Urothelium cell line (cell line): ENCODE measurements at regions not wholly inside any gene's neighbourhood (a gene's known extent, or its start where the extent isn't known, plus 50 kb on each side); places are given as distances from the start of the nearest gene placed in this dataset.
A peak's percentile ranks its signal among the peaks of the same experiment; 100 is the strongest.

ENCODE experiments used
- DNase-seq: peaks from one replicate; pipeline ENCODE4 v3.0.0; 2011; ENCODE audit warnings: low spot score, mixed read lengths
- FAIRE-seq: peaks from 2 replicates; lab custom pipeline; 2011; peaks lifted over from hg19 to GRCh38; lab: Jason Lieb, UNC

DNA sequence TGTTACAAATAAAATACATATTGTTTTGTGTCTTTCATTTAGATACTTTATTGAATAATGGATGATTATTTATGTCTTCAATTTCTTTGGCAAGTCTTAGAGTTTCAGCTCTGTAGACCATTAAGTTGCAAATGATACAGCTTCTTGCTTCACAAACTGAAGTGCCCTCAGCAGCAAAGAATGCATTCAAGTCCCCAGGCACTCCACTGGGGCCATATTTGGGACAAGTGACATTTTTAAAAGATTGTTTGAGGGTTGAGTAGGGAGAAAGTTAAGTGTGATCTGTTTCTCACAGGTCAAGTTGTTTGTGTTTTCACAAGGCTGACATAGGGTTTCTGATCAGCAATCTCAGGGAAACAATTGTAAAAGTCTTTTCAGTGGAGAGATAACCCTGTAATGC is 400.7 kb downstream of the PLA2G4A start:
- FAIRE-seq (no peak), DNase-seq (no peak)

DNA sequence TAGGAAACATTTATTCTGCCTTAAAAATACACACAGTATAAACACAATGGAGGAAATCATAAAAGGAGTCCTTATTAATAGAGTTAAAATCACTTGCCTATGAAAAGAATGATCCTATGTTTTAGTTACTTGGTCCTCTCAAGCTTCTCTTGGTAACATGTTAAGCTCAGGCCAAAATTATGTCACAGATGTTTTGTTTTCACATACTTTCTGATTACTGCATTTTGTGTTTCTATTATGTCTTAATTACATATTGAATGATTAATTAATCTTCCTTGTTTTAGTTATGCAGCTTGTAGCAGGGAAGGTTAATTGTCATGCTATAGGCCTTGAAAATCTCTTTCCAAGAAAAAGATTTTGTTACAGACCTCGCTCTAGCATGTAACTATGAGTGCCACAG is 406.0 kb downstream of the PLA2G4A start:
- FAIRE-seq (no peak), DNase-seq (no peak)

DNA sequence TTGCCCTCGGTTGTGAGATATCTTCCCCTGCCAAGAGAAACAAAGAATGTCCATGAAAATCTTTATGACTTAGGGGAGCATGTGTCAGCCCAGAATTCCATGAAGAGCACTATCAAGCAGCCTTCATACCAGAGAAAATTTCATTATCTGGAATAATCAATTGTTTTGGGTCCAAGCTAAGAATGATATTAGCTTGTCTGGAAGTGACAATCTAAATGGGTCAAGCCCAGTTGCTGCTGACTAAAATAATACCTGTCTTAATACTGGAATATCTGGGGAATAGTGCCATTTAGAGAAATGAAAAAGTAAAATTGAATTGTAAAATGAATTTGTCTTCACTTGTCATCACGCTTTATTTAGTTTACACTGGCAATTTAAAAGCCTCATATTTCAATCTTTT is 407.4 kb downstream of the PLA2G4A start:
- no peak for FAIRE-seq
- no peak for DNase-seq

DNA sequence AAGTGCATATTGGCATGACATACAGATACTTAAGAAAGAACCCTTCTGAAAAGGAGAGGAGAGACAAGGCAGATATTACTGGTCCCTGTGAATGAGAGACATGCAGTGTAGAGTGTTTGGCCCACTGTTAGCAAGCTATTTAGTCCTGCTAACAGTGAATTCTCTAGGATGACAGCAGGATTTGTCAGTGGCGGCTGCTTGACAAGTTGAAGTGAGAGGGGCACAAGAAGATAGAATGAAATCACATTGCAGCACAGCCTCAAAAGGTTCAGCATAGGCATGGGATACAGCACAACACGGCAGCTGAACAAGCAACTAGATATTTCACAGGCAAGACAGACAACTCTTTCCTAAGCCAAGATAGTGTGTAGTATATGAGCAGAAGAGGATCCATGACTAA is 407.9 kb downstream of the PLA2G4A start:
- FAIRE-seq = no peak

DNA sequence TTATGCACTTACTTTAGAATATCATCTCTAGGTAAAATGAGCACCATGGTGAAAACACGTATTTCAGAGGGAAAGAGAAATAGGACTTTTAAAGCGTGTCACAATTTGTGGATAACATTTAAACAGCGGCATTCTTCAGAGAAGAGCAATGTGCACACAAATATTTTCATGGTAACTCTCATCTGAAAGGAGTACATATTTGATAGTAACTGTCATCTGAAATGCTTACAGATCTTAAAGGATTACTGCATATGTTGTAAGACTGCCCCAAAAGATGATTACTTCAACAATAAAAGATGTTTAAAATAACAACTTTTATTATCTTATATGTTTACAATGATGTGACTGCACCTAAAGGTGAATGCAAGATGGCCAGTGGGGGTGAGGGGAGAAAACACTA is 408.8 kb downstream of the PLA2G4A start:
- DNase-seq (no peak), FAIRE-seq (no peak)

More for the DNA sequence above, 407.9 kb downstream of the PLA2G4A start:
- no peak for DNase-seq

DNA sequence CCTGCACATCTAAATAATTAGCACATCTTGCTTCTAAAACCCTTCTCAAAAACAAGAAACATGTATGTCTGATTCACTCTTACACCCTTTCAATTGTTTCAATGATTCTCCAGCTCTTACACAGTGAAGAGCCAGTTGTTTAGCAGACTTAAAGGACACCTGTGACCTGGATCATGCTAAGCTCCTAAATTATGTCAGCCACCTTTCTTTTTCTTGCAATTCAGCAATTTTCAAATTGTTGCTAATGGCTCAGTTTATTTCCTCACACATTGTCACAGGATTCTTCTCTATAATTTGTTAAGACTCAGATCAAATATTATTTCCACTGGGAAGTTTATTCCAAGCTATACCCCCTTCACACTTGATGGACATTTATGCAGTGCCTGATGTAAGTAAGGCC is 413.2 kb downstream of the PLA2G4A start:
- DNase-seq (no peak), FAIRE-seq (no peak)

DNA sequence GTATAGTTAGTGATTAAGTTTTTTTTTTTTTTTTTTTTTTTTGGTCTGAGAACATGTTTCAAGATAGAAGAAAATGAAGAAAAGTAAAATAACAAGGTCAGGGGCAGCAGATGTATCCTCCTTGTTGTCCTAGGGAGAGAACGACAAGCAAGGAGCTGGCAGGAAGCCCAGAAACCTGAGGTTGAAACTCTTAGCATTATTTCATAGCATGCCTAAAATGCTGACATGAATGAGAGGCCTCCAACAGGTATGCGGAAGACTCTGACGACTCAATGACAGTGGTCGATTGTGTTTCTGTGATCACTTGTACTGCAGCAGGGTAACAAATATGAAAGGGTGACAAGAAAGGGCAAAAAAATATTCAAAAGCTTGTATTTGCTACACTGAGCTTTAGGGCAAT is 415.9 kb downstream of the PLA2G4A start:
- DNase-seq (peak; percentile 60), FAIRE-seq (no peak)

DNA sequence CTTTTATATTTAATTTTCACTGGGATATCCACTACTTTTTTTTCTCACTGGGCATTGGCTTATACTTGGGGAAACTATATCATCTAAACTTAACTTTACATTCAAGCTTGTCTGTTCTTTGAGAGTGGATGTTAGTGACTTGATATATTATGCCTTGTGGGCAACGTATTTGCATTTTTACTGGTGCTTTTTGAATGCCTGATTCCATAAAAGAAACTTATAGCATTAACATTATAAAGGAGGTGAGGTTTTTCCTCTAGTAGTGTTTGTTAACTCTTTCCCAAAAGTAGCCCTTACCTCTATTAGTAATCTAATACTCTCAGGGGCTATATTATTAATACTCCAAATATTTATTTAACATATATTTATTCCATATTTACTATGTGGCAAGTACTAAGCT is 416.5 kb downstream of the PLA2G4A start:
- DNase-seq (no peak), FAIRE-seq (no peak)

DNA sequence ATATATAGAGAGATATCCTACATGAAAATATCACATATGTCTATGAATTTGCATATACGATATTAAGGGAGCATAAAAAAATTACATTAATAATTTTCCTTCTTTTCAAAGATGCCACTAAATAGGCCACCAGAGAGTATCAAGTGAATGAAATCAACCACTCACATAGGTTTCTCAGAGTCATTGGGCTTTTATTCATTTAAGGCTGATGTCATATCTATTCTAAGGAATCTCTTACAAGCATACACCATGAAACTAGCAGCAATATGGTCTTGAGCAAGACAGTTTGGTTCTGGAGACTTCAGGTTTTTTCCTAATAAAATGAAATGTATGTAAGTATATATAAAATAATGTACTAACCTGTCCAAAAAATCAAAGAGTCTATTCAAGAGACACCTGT is 420.4 kb downstream of the PLA2G4A start:
- DNase-seq (no peak), FAIRE-seq (no peak)

DNA sequence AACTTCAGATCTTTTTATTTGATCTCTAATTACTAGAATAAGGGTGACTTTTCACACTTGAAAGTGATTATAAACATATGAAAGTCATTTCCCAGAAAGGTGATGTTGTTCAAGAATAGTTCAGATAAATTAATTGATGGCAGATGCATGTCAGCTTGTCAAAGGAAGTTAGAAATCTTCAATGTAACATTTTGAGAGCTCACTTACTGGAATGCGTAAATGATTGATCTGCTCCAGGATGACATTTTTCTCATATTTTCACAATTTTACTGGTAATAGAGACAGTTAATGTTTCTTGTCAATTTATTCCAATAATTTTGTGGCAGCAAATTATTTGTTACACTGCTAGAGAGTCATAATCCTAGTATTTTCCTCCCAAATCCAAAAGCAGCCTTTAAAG is 424.2 kb downstream of the PLA2G4A start:
- FAIRE-seq (no peak), DNase-seq (no peak)

DNA sequence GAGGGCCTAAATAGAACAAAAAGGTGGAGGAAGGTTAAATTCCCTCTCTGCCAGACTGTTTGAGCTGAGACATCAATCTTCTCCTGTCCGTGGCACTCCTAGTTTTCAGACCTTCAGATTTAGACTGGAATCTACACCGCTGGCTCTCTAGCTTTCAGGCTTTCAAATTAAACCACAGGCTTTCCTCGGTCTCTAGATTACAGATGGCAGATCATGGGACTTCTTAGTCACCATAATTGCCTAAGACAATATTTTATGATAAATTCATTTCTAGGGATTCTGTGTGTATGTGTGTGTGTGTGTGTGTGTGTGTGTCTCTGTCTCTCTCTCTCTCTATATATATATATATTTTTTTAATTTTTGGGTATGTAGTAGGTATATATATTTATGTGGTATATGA is 428.7 kb downstream of the PLA2G4A start:
- no peak for DNase-seq
- no peak for FAIRE-seq

DNA sequence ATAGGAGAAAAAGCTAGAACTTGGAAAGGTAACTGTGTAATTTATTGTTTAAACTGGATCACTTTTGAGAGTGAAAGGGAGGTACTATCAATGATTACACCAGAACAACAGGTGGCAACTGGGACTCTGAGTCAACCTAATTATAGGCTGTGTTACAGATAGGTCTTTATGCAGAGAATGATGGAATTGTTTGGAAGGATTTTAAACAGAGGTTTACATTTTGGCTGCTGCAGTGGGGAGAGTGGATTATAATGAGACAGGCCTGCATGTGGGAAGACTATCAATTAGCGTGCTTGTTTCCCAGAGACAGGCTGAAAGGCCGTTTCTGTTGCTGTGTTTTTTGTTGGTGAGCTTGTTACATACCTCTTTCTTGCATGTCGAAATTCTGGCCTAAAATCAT is 432.9 kb downstream of the PLA2G4A start:
- FAIRE-seq (no peak), DNase-seq (no peak)

DNA sequence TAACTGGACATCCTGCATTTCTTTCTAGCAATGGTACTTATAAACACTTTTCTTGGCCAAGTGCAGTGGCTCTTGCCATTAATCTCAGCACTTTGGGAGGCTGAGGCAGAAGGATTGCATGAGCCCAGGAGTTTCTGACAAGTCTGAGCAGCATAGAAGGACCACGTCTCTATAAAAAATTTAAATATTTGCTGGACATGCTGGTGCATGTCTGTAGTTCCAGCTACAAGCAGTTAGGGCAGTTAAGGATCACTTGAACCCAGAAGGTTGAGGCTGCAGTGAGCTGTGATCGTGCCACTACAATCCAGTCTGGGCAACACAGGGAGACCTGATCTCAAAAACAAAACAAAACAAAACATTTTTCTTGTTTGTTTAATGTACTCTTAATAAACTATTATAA is 434.0 kb downstream of the PLA2G4A start:
- no peak for FAIRE-seq
- no peak for DNase-seq

DNA sequence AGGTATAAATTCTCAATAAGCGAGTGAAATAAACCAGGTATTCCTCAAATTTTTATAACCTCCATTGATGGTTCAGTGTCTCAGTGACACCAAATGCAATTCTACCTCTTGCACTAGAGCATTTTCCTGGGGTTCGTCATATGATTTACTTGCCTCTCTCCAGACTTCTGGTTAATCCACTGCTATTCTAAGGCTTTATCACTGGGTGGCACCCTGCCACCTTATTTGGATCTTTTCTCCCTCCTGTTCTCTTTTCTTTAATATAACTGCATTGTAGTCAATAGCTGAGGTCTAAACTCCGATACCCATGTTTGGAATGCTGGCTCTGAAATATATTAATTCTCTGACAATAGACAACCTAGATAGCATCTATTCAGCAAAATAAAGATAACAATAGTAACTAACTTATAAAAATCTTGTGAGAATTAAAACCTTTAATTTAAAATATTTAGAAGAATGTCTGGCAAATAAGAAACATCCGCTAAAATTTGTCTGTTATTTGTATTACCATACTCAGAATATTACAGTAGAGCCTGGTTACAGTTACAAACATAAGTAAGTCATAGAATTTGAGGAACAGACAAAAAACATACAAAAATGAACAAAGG is 436.4 kb downstream of the PLA2G4A start:
- no peak for FAIRE-seq
- DNase-seq = peak; percentile 34

DNA sequence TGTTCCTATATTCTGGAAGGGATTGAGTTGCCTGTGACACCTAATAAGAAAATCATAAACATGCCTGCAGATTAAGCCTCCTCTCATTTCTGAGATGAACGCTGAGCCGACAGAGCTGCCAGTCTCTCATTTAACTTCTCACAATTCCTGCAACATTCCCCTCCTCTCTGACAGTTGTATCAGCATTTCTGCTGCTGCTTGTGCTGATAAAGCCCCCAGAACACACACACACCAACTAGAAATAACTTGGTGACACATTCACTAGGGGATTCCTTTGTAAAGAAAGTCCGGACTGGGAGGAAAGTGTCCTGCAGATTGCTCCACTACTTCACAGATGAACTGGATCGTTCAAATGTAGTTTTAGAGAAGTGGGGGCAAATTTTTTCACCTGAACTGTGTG is 437.3 kb downstream of the PLA2G4A start:
- no peak for DNase-seq
- FAIRE-seq = no peak

DNA sequence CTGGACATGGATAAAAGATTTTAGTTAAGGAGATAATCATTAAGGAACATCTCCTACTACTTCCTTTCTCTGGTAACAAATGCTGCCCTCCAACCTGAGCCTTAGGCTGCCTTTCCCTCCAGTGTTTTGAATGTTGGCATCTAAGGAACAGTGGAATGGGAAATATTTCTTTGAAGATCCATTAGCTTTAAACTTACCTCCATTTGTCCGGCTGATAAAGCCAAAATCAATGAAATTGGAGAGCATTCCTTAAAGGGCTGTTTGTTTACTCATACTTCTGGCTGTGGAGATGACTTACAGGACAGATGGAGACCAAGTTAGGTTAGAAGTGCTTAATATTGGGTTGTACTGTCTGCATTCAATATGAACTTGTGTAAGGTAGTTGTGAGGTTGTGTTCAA is 439.1 kb downstream of the PLA2G4A start:
- DNase-seq = no peak
- FAIRE-seq = no peak

DNA sequence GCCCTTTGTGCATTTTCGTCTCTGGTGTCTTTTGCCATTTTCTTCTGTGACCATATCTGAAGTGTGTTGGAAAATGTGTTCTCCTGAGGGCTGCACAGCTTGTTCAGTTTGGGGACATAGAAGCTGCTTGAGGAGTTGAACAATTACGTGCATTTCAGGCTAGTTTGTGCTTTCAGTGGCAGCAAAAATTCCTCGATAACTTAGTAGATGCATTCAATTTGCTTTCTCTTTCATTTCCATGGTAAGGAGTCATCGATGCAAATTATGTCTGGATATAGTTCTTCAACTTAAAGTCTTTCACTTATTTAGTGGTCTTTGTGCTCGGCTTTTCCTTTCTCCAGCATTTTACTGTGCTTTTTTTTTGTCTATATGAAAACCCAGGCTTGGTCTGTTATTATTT is 441.5 kb downstream of the PLA2G4A start:
- no peak for DNase-seq
- FAIRE-seq = no peak

DNA sequence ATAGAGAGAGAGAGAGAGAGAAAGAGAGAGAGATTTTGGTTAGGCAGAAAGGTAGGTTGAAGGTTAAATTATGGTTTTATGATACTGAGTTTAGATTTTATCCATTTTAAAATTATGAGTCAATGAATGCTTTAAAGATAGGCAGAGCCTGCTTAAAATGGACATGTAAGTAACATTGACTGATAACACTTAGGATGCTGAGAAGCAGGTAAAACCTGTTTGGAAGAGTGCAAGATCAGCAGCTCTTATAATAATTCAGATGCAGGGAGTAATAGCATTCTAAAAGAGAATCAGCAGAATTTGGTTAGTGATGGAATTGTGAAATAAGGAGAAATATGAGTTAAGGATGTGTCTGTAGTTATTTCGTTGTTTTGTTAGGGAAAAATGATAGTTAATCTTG is 446.6 kb downstream of the PLA2G4A start:
- FAIRE-seq (no peak), DNase-seq (no peak)

DNA sequence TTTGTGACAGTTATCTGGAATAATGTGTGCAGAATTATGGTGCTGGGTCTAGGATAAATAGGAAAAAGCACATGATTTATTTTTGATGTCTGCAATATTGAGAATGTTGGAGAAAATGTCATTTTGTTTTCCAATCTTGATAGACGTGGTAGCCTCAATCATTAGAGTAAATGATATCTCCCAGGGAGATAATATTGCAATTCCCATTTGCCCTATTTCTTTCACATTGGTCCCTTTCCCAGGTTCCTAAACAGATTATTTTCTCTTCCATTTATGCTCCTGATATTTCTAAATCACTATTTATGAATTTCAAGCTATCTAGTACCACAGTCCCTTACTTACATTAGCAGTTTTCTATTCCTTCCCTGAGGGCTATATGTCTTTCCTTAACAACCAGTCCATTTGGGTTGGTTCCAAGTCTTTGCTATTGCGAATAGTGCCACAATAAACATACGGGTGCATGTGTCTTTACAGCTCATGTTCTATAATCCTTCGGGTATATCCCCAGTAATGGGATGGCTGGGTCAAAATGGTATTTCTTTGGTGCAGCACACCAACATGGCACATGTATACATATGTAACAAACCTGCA is 447.3 kb downstream of the PLA2G4A start:
- FAIRE-seq (no peak), DNase-seq (no peak)

DNA sequence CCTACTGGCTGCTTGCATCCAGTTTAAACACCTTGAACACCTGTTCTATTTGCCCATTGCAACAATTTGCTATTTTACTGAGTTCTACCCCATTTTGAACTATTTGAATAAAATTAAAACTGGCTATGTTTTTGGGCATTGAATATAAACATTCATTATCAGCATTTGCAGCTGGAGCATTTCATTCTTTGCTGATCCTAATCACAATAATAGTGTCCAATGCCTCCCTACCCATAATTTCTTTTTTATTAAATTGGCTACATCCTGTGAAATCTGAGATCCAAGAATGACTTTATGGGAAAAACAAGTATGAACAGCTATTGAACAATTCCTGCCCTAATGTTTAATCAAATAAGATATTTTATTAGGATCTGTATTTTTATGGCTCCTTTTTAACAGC is 447.9 kb downstream of the PLA2G4A start:
- DNase-seq = no peak
- no peak for FAIRE-seq

DNA sequence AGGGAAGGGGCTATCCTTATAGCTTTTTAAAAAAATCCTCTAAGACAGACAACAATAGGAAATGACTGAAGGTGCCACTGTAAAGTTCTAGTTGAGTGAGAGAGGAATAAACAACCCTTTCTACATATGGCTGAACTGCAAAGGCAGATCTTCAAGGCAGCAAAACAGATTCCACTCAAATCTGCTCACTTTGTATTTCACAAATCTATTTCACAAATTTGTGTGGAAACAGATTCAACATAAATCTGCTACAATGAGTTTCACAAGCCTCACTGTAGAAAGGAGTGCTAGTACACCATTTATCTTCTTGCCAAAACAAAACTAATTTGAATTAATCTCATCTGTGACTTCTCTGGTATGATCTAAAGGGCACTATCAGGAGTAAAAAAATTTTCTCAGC is 451.3 kb downstream of the PLA2G4A start:
- no peak for FAIRE-seq
- DNase-seq = no peak

DNA sequence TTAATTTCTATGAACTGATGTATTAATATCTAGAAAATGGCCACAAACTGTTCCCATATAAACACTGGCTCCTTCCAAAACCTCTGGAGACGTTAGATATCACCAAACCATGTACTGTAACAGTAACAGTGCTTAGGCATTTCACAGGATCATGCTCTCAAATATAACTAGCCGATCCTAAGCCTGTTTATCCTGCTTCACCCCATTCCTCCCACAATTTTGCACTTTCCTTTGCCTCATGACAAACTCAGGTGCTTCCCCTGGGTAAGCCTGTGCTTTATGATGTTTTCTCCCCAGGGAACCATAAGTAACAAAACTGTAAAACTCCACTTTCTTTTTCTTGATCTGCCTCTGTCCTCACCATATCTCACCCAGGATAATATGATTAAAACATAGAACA is 452.3 kb downstream of the PLA2G4A start:
- DNase-seq (no peak), FAIRE-seq (no peak)

DNA sequence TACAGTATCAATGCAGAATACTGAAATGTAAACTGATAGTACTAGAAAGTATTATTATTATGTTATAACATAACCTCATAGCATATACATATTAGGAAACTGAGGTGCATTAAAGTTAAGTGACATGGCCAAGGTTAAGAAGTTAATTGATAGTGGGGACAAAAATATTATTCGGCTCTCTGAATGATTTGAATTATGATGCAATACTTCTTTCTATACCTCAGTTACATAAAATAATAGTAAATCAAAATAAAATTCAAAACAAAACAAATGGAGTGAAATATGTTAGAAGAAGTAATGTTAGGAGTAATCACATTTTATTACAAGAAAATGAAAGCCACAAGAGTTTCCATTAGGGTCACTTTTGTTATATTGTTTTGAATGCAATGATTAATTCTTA is 455.2 kb downstream of the PLA2G4A start:
- DNase-seq (no peak), FAIRE-seq (no peak)
